ENCODE measurements at regions not wholly inside any gene's neighbourhood (a gene's known extent, or its start where the extent isn't known, plus 50 kb on each side); places are given as distances from the start of the nearest gene placed in this dataset.

DNA sequence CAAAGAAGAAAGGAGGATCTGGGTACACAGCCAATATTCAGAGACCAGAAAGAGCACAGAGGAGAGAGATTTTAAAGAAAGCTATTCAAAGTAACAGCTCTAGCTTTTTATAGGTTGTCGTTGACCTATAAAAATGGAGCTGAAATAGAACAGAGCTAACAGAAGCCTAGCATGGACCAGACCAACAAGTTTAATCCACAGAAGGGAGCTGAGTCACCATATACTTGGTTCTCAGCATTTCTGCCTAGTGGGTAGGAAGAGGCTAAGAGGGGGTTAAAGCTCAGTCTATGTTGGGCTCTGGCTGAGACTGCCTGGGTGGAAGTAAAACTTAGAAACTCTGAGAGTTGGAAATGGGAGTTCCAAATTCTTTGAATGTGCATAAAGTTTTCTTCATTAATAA lies 678.0 kb upstream of the CDH2 start:
- TF ChIP-seq KDM4B (CRISPR knock-in tag; IDR thresholded peaks at IDR 0.05) (no peak), ZKSCAN5 (CRISPR knock-in tag; IDR thresholded peaks at IDR 0.05) (no peak), SRSF9 (IDR thresholded peaks at IDR 0.05; ENCODE audit: borderline replicate concordance, insufficient read depth, low read depth, low read length, poor library complexity, severe bottlenecking) (no peak), HNRNPK (IDR thresholded peaks at IDR 0.05; ENCODE audit: low read depth, low read length, poor library complexity, severe bottlenecking) (no peak)
- TF ChIP-seq, protein P1, sequence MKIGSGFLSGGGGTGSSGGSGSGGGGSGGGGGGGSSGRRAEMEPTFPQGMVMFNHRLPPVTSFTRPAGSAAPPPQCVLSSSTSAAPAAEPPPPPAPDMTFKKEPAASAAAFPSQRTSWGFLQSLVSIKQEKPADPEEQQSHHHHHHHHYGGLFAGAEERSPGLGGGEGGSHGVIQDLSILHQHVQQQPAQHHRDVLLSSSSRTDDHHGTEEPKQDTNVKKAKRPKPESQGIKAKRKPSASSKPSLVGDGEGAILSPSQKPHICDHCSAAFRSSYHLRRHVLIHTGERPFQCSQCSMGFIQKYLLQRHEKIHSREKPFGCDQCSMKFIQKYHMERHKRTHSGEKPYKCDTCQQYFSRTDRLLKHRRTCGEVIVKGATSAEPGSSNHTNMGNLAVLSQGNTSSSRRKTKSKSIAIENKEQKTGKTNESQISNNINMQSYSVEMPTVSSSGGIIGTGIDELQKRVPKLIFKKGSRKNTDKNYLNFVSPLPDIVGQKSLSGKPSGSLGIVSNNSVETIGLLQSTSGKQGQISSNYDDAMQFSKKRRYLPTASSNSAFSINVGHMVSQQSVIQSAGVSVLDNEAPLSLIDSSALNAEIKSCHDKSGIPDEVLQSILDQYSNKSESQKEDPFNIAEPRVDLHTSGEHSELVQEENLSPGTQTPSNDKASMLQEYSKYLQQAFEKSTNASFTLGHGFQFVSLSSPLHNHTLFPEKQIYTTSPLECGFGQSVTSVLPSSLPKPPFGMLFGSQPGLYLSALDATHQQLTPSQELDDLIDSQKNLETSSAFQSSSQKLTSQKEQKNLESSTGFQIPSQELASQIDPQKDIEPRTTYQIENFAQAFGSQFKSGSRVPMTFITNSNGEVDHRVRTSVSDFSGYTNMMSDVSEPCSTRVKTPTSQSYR (CRISPR knock-in tag; IDR thresholded peaks at IDR 0.05; ENCODE audit: borderline replicate concordance): no peak
- TF ChIP-seq, protein P2, sequence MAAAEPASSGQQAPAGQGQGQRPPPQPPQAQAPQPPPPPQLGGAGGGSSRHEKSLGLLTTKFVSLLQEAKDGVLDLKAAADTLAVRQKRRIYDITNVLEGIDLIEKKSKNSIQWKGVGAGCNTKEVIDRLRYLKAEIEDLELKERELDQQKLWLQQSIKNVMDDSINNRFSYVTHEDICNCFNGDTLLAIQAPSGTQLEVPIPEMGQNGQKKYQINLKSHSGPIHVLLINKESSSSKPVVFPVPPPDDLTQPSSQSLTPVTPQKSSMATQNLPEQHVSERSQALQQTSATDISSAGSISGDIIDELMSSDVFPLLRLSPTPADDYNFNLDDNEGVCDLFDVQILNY (CRISPR knock-in tag; conservative IDR thresholded peaks at IDR 0.05): no peak
- TF ChIP-seq, protein P3, sequence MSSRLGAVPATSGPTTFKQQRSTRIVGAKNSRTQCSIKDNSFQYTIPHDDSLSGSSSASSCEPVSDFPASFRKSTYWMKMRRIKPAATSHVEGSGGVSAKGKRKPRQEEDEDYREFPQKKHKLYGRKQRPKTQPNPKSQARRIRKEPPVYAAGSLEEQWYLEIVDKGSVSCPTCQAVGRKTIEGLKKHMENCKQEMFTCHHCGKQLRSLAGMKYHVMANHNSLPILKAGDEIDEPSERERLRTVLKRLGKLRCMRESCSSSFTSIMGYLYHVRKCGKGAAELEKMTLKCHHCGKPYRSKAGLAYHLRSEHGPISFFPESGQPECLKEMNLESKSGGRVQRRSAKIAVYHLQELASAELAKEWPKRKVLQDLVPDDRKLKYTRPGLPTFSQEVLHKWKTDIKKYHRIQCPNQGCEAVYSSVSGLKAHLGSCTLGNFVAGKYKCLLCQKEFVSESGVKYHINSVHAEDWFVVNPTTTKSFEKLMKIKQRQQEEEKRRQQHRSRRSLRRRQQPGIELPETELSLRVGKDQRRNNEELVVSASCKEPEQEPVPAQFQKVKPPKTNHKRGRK (CRISPR knock-in tag; IDR thresholded peaks at IDR 0.05): no peak
- TF ChIP-seq, protein P4, sequence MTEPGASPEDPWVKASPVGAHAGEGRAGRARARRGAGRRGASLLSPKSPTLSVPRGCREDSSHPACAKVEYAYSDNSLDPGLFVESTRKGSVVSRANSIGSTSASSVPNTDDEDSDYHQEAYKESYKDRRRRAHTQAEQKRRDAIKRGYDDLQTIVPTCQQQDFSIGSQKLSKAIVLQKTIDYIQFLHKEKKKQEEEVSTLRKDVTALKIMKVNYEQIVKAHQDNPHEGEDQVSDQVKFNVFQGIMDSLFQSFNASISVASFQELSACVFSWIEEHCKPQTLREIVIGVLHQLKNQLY (CRISPR knock-in tag; IDR thresholded peaks at IDR 0.05): no peak
